GM18873 (cell line): ENCODE measurements at regions not wholly inside any gene's neighbourhood (a gene's known extent, or its start where the extent isn't known, plus 50 kb on each side); places are given as distances from the start of the nearest gene placed in this dataset.

Experiments used
- ATAC-seq: cut with Tn5 transposase; IDR thresholded peaks from one replicate; pipeline ENCODE4 v1.9.1; 2021; ENCODE audit warnings: mild to moderate bottlenecking, moderate library complexity, moderate number of reproducible peaks; ENCODE audit not compliant: unreplicated experiment, low FRiP score

DNA sequence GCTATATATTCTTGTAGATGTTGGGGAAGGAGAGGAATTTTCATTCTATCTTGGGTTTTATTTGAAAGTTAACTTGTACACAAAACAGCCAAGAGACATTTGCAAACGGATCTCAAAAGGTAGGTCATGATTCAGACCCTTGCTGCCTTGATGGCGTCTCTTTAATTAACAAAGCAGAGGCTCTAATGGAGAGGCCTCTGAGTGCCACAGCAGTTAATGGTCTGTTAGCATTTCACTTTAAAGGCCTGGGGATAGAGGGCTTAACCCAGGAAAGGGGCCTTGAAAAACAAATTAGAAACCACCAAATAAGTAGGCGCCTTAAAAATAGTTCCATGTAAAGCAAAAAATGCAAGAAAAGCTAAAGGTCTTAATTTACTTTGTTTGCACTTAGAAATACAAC, 836.9 kb upstream of the CELF4 start:
- no peak for ATAC-seq

DNA sequence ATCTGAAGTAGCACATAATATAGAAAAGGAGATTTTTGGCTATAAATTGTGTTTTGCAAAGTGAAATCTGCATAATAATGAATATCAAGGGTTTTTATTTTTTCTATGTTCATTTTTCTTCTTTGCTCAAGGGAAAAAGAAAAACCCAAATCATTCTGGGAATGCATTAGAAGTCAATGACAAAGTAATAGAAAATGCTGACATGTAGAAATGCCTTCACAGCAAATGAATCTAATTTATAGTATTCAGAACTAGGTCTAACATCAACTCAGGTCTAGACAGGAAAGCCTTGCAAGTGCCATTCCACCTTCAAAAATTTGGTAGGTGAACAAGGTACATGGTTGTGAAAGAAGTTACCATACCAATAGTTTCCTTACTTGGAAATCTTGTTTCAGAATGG, 831.5 kb upstream of the CELF4 start:
- no peak for ATAC-seq

DNA sequence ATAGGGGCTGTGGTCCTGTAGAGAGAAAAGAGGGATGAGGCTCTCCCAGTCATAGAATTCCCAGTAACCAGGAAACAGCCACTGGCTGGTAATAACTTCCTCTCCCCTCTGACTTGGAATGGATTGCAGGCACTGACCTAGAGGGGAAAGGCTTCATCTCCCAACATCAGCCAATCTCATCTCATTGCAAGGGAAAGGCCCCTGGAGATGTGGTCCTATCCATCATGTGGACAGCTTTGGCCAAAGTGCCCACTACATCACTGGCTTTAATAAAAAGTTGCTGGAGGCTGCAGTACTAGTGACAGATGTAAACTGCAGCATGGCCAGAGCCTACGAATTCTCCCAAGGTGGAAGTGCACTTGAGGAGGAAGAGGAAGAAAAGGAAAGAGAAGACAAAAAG, 820.5 kb upstream of the CELF4 start:
- no peak for ATAC-seq

DNA sequence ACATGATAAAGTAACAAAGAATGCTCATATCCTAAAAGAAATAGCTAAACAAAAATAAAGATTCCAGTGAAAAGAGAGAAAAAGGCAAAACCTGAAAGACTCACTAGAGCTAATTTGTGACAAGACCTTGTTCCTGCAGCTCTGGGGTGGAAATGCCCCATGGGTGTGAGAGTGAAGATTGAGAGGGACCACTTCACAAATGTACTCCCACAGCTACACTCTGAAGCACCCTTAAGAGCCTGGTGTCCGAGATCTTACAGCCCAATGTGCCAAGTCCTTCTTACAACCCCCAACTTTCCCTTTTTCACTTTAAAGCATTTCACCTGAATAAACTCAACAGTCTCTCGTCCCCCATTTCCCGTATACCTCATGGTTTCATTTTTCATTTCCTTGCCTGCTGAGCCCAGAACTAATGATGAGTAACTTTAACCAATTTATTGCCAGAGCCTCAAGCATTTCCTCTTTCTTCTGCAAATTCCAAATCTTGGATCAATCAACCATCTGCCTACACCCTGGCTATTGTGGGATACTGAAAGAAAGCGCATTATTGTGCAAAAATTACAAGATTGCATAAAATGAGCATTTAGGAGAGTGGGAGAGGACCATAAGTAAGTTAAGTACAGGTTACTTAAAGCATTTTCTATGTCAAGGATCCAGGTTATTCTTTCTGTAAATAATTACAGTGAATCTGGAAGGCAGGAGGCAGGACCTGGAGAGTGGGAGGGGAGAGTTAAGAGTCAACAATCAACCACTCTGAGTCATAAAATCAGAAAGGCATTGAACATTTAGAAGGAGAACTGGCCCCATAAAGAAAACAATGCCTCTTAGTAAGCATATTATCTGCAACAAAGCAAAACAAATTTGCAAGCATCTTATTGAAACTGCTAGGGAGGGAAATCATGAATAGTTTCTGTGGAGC, 804.4 kb upstream of the CELF4 start:
- no peak for ATAC-seq

DNA sequence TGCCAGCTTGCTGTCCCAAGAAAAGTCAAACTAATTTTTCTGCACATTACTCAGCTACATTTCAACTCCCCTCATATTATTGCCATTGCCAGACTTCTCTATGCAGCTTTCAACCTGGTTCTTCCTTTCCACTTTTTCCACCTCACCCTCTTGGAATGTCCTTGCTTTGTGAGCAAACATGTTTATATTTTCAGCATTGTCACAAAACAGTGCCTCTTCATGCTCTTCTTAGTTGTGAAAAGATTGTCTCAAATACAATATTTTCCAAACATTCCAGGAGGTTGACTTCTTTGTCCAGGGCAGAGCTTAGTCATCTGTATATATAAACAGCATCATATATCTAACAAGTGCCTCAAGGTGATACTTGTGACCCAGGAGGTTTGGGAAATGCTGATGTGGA, 803.3 kb upstream of the CELF4 start:
- no peak for ATAC-seq

DNA sequence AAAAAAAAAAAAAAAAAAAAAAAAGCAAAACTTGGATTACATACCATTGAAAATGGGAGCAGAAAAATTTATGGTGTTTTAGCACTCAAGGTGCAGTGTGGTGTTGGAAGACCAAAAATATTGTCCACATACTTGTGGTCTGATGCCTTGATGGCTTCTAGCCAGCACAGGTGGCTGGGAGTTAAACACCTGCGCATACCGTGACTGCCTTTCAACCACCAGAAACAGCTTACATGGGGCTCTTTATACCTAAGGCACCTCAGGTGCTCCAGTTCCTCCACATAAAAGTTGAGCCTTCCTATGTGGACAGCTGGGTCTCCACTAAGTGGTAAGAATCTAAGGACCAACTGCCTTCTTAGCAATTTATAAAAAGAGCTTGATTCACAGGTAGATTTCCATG, 802.6 kb upstream of the CELF4 start:
- ATAC-seq = no peak

DNA sequence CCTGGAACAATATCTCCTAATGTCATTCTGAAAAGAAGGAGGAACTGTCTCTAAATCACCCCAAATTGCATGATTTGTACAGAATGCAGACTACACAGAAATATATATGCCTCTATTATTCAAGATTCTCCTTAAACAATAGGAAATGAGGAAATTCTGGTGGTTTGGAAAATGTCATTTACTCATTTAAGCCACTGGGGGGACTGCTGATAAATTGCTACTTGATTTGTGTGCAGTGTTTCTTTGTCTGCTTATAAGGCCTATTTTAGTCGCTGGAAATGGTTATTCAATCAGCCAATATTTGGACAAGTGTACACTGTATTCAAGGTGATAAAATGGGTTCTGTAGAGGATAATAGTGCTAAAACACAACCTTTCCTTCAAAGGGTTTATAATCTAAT, 801.9 kb upstream of the CELF4 start:
- no peak for ATAC-seq

DNA sequence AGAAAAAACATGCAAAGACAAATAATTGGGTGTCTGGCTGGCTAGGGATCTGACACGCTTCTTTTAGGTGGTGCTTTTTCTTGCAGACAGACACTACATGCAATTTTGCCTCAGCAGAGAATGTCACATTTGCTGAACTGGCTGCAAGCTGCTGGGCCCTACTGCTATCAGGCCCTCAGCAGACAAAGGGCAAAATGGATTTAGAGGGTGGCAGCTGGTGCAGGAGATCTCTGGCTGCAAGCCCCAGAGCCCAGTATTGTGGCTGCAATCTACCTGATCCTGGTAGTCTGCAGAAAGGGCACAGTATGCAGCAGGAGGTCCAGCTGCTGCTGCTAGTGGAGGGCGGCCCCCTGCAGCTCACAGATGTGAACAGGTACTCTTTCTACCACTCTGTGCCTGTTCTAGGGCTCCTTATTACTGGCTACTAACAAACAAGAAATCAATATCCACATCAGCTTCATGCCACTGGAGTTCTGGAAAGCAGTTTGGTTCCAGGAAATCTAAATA, 796.7 kb upstream of the CELF4 start:
- ATAC-seq = no peak

DNA sequence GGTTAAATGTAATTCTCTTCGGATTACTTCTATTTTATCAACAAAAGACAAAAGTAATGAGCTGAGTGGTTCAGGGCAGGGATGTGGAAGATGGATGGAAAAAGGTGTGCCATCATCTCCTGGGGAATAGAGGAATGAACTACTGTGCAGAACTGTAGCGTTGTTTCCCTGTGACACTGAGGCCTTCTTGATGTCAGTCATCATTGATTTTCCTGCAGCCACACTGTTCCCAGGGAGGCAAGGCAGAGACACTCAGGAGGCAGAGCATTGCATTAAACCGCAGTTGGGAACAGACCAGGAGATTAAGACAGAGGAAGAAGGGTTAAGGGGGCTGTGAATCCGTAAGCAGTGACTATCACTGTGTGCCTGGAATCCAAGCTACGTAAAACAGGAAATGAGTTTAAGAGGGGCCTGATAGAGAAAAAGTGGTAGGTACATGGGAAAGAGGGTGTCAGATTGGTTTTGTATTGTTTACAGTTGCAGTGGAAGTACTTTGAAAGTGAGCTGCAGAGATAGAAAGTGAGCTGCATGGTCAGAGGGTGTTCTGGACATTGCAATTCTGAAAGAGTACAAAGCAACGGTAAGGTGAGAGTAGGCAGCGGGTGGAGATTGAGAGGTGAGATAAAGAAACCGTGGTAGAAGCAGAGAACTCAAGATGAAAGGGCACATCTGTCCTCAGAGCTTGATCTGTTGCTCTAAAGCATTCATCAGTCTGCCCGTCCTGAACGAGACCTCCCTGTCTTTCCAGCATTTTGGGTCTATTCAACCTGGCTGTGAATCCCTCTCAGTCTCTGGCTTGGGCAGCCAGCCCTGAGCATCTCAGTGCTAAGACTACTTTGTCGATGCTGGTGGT, 793.4 kb upstream of the CELF4 start:
- ATAC-seq = no peak

DNA sequence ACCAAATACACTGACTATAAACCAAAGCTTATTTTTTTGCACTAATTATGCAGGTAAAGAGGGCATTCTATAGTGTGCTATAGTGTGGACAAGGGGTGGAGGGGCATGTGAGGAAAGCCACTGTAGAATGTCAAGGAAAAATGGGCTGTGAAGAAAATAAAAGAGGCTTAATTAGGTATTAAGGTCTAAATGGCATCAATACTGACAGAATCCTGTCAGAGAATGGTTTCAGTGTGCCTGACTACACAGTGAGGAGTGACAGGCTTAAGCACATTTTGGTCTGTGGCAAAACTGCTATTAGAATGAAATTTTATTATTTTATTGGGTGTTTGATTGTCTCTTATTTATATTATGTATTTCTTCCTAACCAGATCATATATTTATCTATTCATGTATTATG, 787.6 kb upstream of the CELF4 start:
- no peak for ATAC-seq

DNA sequence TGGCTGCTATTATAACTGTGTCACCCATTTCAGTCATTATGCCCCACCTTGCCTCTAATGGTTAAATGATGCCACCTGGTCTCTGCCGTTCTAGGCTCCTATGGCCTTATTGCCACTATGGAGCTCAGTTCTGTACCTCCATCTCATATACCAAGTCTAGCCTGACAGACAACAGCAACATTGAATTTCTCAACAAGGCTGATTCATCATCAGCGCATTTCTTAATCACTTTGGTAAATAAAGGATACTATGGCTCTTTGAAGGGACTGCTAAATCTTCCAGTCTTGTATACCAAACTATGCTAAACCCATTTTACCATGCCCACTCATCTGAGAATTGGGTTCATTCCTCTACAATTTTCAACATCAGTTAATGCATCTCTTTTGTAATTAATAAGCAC, 784.5 kb upstream of the CELF4 start:
- no peak for ATAC-seq

DNA sequence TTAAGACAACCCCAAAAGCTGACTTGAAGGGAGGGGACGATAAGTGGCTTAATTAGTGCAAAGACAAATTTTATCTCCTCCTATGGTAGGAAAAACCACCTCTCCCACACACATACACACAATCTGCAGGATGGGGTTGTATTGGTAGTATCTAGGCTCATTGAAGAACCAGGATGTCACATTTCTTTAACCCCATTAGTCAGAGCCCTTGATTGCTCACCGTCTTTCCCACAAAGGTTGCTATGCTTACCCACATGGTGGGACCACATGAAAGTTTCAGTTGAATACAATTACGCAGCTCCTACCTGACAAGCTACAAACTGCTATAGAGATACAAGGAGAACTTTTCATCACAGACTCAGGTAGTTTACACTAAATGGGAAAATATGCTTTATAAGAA, 765.0 kb upstream of the CELF4 start:
- no peak for ATAC-seq

DNA sequence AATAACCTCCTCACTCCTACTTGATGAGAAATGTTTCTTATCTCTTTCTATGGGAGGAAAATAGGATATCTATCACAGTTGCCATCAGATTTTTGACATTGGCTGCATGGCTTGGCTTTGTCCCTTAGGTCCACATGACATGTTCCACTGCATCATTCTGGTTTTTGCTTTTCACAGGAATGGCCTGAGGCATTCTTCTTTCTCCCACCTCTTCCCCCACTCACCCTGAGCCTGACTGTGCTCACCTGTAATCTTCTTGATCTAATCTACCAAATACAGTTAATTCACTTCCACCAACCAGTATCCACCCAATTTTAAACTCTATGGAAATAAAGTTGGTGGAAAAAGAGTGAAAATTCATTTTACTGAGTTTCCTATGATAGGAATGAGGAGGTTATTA, 763.5 kb upstream of the CELF4 start:
- no peak for ATAC-seq

DNA sequence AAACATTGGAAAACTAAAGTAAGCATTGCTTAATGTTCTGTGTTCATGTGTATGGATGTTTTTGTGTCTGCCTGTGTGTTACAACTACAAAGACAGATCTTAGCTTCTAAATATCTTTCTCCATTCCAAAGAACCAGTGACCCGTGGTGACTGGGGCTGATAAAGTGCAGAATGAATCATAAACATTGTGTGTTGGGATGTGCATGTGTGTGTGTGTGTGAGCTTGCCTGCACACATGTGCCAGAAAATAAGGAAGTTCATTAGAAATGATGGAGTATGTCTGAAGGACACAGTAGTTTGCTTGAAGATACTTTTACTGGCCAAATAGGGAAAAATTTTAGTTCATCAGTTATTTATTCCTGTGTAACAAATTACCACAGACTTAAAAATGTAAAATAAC, 756.6 kb upstream of the CELF4 start:
- no peak for ATAC-seq

DNA sequence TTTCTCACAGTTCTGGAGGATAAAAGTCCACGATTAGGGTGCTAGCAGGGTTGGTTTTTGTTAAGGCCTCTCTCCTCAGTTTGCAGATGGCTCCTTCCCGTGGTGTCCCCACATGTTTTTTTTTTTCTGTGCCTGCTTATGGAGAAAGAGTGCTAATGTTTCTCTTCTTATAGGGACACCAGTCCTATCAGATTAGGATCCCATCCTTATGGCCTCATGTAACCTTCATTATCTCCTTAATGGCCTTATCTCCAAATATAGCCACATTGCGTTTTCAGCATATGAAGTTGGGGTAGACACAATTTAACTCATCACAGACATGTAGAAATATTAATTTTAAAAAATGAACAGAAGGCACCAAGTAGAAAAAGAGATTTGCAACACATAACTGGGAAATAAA, 755.7 kb upstream of the CELF4 start:
- no peak for ATAC-seq

DNA sequence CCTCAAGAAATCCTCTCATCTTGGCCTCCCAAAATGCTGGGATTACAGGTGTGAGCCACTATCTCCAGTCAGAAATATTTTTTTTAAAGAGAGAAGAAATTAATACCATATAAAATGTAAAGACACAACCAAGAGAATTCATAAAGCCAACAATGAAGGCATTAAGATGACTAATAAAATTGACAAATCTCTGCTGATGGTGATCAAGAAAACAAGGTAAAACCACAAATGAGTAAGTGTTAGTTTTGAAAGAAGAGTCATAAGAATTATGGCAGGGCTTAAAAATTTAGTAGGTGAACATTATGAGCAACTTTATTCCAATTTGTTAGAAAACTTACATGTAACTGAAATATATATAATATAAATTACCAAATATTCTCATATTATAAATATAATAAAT, 752.8 kb upstream of the CELF4 start:
- ATAC-seq = no peak

DNA sequence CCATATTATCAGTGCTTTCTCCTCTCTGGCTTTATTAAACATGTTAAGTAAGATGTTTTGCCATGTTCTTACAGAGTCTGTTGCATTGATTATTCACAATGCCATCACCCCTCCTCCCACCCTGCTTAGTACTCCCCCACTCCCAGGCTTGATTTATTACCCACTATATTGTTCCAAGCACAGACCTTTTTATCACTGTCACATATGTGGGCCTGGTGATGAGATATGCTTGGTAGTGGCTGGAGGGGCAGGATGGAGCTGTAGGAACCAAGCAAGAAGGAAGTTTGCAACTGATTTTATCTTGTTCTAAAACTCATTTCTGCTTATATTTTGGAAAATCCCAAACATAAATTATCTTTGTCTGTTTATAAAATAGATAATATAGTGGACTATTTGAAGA, 748.2 kb upstream of the CELF4 start:
- no peak for ATAC-seq

DNA sequence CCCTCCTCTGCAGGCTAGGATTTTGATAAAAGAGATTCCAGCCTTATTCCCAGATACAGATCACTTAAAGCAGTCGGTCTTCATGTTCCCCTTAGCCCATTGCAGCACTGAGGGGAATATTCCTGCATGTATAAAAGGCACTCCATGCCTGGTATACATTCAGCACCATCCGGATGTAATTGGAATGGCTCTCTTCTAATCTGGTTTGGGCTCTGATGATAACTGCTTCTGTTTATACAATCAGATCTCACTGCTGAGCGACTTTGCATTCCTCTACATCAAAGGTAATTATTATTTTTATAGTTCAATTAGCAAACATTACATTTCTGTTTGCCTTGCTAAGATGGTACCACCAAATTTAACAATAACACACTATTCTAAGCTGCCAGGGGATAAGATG, 746.9 kb upstream of the CELF4 start:
- no peak for ATAC-seq

DNA sequence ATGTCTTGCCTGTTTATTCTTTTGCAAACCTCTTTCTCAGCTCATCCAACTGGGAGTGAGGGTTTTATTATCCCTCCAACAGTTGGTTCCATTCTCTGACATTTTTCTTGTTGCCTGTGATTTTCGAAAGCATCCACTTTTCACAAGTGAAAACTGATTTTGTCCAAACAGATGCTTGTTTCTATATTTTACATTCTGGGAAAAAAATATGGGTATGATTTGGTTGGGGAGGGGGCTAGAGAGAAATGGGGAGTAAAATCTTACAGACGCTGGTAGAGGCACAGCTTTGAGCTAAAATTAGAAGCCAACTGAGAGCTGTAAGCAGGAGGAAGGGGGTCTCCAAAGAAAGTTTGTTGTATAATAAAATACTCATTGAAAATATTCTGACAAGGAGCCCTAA, 745.3 kb upstream of the CELF4 start:
- ATAC-seq = no peak

DNA sequence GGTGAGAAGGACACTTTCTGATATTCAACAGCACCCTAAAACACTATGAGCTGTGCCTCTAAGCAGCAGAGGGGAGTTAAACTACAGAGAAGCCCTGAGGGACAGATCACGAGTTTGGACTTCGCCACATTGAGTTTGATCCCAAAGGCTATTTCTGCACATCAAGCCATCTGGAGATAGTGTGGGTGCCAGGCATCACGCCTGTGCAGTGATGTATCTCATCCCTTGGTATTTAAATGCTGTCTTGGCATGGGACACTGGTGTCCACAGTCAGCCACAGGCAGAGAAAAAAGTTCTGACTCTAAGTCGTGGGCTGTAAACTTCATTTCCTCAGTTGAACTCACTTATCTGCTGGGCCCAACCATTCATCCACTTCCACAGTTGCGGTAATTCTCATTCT, 742.3 kb upstream of the CELF4 start:
- ATAC-seq = no peak

DNA sequence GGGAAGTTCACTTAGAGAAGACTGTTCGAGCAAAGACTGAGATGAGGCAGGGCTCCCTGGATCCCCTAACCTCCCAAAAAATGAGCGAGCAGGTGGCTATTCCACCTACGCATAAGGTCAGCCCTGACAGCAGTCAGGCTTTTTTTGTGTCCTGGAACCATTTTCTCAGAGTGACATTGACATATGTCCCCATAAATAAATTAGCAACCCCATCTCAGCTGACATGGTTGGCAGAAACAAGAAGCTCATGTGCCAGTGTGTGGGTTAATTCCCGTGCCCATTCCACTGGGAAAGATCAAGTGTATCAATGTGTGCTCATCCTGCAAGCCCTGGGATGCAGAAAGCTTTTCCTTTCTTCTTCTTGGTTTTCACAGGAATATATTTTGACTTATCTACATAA, 740.4 kb upstream of the CELF4 start:
- no peak for ATAC-seq

DNA sequence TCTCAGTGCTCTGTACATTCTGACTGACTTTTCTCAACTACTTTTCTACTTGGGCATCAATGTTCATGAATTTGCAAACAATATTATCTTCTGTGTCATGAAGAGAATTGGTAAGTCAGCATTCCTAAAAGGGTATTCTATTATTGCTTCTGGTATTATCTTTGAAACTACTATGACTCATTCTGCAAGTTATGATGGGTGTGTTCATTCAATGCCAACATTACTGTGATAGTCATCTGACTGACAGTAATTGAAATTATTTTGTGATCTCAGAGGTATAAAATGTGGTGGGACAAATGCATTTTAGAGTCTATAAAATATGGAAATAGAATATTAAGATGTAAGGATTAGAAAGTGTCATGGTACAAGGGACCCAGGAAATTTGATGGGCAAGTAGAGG, 736.0 kb upstream of the CELF4 start:
- no peak for ATAC-seq
